ENCODE measurements at regions not wholly inside any gene's neighbourhood (a gene's known extent, or its start where the extent isn't known, plus 50 kb on each side); places are given as distances from the start of the nearest gene placed in this dataset.

GRCh38 chr12:111219440-111219839 is 149.5 kb downstream of the PHETA1 start:
- TF ChIP-seq CTCF (IDR thresholded peaks at IDR 0.05; ENCODE audit: poor library complexity, severe bottlenecking) (no peak), EZH2 (IDR thresholded peaks at IDR 0.05; ENCODE audit: borderline replicate concordance, insufficient read depth, low read length, poor library complexity, severe bottlenecking) (no peak), SMC3 (conservative IDR thresholded peaks at IDR 0.05; ENCODE audit: poor library complexity) (no peak), RAD21 (conservative IDR thresholded peaks at IDR 0.05) (no peak), EP300 (conservative IDR thresholded peaks at IDR 0.05; ENCODE audit: poor library complexity, severe bottlenecking) (no peak), POLR2AphosphoS5 (IDR thresholded peaks at IDR 0.05) (no peak), TAF1 (IDR thresholded peaks at IDR 0.05; ENCODE audit: low read depth) (no peak)
